ENCODE measurements at regions not wholly inside any gene's neighbourhood (a gene's known extent, or its start where the extent isn't known, plus 50 kb on each side); places are given as distances from the start of the nearest gene placed in this dataset.

- no TSS peak for BruUV-seq (replicated peaks)
- Histone ChIP-seq H3K27ac (ENCODE audit: insufficient read depth, low read depth, low read length) (peak overlapping the region; percentile 23), H3K4me1 (ENCODE audit: control insufficient read depth, extremely low read depth, insufficient read depth, low read length) (peaks cover 11% of the 10 kb centered on the region), H2AFZ (ENCODE audit: low read depth, low read length) (peak overlapping the region; percentile 92), H3K9me1 (replicated peaks; ENCODE audit: control insufficient read depth, extremely low read depth, insufficient read depth, low read length) (no peaks in the 10 kb centered on the region), H3K4me2 (ENCODE audit: insufficient read depth, low read length) (peak overlapping the region; percentile 51), H3K27me3 (ENCODE audit: control insufficient read depth in 2 of 2, insufficient read depth in 2 of 2, low read length in 2 of 2) (no peaks in the 10 kb centered on the region), H3K79me2 (ENCODE audit: control insufficient read depth, insufficient read depth, low read length) (no peaks in the 10 kb centered on the region), H4K20me1 (replicated peaks; ENCODE audit: control insufficient read depth, extremely low read depth, insufficient read depth, low read length) (no peaks in the 10 kb centered on the region), H3K4me3 (replicated peaks in 1 of 3; ENCODE audit: insufficient read depth in 1 of 3, low read depth in 1 of 3, low read length in 3 of 3) (peak overlapping the region in 1 of 3 experiments; percentile 16), H3K36me3 (ENCODE audit: control insufficient read depth in 2 of 2, extremely low read depth in 1 of 2, insufficient read depth in 2 of 2, low read length in 2 of 2) (peaks cover 0 to 2% of the 10 kb centered on the region in 2 experiments), H3K9ac (replicated peaks; ENCODE audit: extremely low read depth, insufficient read depth, low read length) (no peak overlapping the region), H3K9me3 (replicated peaks; ENCODE audit: control insufficient read depth, insufficient read depth, low read length) (no peaks in the 10 kb centered on the region)
- CTCF ChIA-PET, result no interaction called here
- no peak for TF ChIP-seq FOS (IDR thresholded peaks at IDR 0.05; ENCODE audit: borderline replicate concordance, insufficient read depth, low read length)
- TF ChIP-seq EZH2 (IDR thresholded peaks at IDR 0.05; ENCODE audit: borderline replicate concordance, low read depth, low read length, severe bottlenecking), result no peak
- no peak for TF ChIP-seq GATA2 (IDR thresholded peaks at IDR 0.05; ENCODE audit: insufficient read depth, insufficient read length, low read depth, low read length)
- no peak for TF ChIP-seq POLR2AphosphoS5 (IDR thresholded peaks at IDR 0.05; ENCODE audit: insufficient read depth, low read depth, low read length)
- no peak for TF ChIP-seq MAX (IDR thresholded peaks at IDR 0.05; ENCODE audit: insufficient read depth, insufficient read length)
- no peak for TF ChIP-seq JUN (IDR thresholded peaks at IDR 0.05; ENCODE audit: borderline replicate concordance, insufficient read depth, insufficient read length, low read depth)
- no peak for TF ChIP-seq MYC (IDR thresholded peaks at IDR 0.05; ENCODE audit: low read depth, low read length)
- TF ChIP-seq CTCF (IDR thresholded peaks at IDR 0.05; ENCODE audit: extremely low read depth in 1 of 2, insufficient read depth in 1 of 2, low read depth in 1 of 2, low read length in 2 of 2), result no peak
- no peak for TF ChIP-seq POLR2A (IDR thresholded peaks at IDR 0.05; ENCODE audit: low read depth, low read length)
- POLR2A ChIA-PET, result no interaction called here
- FAIRE-seq (peak; percentile 69), DNase-seq (ENCODE audit: low read depth, low spot score) (no peak)
- intact Hi-C loops (cut with micrococcal nuclease) (no loop called here), dilution Hi-C loops (cut with MboI; ENCODE audit: extremely low pct_ligation_motif_present, low sequenced_read_pairs) (no loop called here)
These were observed 253.4 kb downstream of the PRL start for GRCh38 chr6:22043284-22043962.

Measured in endothelial cell of umbilical vein (primary cell).